Keratinocyte (primary cell): ENCODE measurements at regions not wholly inside any gene's neighbourhood (a gene's known extent, or its start where the extent isn't known, plus 50 kb on each side); places are given as distances from the start of the nearest gene placed in this dataset.

Experiments used
- EZH2 ChIP-seq: IDR thresholded peaks from one replicate; pipeline ENCODE4 v1.6.1; 2012; ENCODE audit warnings: inconsistent platforms, mild to moderate bottlenecking, low read length, moderate library complexity
- TF ChIP-seq, protein P1 (sequence below), 3 experiments: IDR thresholded peaks in 1 of 3; conservative IDR thresholded peaks in 1 of 3; optimal IDR thresholded peaks in 1 of 3; 2 replicates in 2 of 3; 3 replicates in 1 of 3; pipeline versions ENCODE3 to v1.5.1; 2011; ENCODE audit warnings: low read length in 3 of 3, mild to moderate bottlenecking in 3 of 3, moderate library complexity in 2 of 3, control low read depth in 1 of 3, inconsistent platforms in 1 of 3; ENCODE audit not compliant: insufficient read depth in 2 of 3; ENCODE audit errors: extremely low read depth in 1 of 3

DNA sequence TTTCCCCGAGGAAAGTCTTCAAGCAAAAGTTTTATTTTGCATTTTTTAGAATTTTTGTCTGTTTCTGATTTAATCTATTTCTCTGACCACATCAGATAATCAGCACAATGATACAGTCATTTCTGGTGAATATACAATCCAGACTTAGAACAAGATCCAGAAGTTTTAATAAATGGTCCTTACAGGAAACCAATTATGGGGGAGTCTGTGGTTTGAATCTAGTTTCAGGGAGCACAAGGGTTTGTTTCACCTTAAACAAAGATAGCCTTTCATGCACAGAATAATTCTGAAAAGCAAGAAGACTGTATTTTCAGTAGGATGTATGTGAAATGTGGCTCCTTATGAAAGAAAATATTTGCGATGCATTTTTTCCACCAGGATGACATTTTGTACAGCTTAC lies 158.5 kb upstream of the ARSJ start:
- TF ChIP-seq, protein P1, sequence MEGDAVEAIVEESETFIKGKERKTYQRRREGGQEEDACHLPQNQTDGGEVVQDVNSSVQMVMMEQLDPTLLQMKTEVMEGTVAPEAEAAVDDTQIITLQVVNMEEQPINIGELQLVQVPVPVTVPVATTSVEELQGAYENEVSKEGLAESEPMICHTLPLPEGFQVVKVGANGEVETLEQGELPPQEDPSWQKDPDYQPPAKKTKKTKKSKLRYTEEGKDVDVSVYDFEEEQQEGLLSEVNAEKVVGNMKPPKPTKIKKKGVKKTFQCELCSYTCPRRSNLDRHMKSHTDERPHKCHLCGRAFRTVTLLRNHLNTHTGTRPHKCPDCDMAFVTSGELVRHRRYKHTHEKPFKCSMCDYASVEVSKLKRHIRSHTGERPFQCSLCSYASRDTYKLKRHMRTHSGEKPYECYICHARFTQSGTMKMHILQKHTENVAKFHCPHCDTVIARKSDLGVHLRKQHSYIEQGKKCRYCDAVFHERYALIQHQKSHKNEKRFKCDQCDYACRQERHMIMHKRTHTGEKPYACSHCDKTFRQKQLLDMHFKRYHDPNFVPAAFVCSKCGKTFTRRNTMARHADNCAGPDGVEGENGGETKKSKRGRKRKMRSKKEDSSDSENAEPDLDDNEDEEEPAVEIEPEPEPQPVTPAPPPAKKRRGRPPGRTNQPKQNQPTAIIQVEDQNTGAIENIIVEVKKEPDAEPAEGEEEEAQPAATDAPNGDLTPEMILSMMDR (optimal IDR thresholded peaks at IDR 0.05 in 1 of 3, IDR thresholded peaks at IDR 0.05 in 1 of 3, conservative IDR thresholded peaks at IDR 0.05 in 1 of 3; ENCODE audit: extremely low read depth in 1 of 3, insufficient read depth in 2 of 3, low read length in 3 of 3), result no peak
- no peak for TF ChIP-seq EZH2
